ENCODE measurements at regions not wholly inside any gene's neighbourhood (a gene's known extent, or its start where the extent isn't known, plus 50 kb on each side); places are given as distances from the start of the nearest gene placed in this dataset.

- no peak for TF ChIP-seq CTCF (conservative IDR thresholded peaks at IDR 0.05; ENCODE audit: low read length)
- TF ChIP-seq EZH2phosphoT487 (IDR thresholded peaks at IDR 0.05; ENCODE audit: borderline replicate concordance) = no peak
These were observed 109.6 kb downstream of the TRIM29 start for GRCh38 chr11:120028181-120028896.

All from Loucy (cell line).